GM10248 (cell line): ENCODE measurements at regions not wholly inside any gene's neighbourhood (a gene's known extent, or its start where the extent isn't known, plus 50 kb on each side); places are given as distances from the start of the nearest gene placed in this dataset.

Experiments used
- CTCF ChIA-PET: fragments of 300-600 bp; sonication (Branson Sonifier 250); formaldehyde crosslinking; extraction: SDS; loops from one replicate; lab custom pipeline; 2021; ENCODE audit warnings: antibody characterized with exemption; lab: Yijun Ruan, JAX
- POLR2A ChIA-PET: fragments of 350-650 bp; sonication (Branson Sonifier 250); formaldehyde crosslinking; extraction: SDS; loops from one replicate; lab custom pipeline; 2020; ENCODE audit warnings: antibody characterized with exemption; lab: Yijun Ruan, JAX
- DNase-seq: peaks from one replicate; pipeline ENCODE4 v3.0.0; 2012; ENCODE audit errors: extremely low spot score
- CTCF ChIP-seq: IDR thresholded peaks from 2 replicates; pipeline ENCODE4 v1.5.1; 2012; ENCODE audit warnings: mild to moderate bottlenecking, low read depth; ENCODE audit errors: extremely low read depth, missing control alignments, control extremely low read depth

GRCh38 chr1:5490635-5491034 lies 501.6 kb downstream of the NPHP4 start:
- POLR2A ChIA-PET = no interaction called here
- CTCF ChIA-PET = no interaction called here
- no peak for DNase-seq
- no peak for TF ChIP-seq CTCF

GRCh38 chr1:5488448-5488847 lies 503.8 kb downstream of the NPHP4 start:
- no peak for DNase-seq
- CTCF ChIA-PET = interaction anchor here (1.1 kb wide), 1 partner anchor 26 kb away, joined by 3 read pairs; no protein-coding TSS in a partner anchor
- TF ChIP-seq CTCF = no peak
- POLR2A ChIA-PET = no interaction called here

GRCh38 chr1:5485968-5486696 lies 506.1 kb downstream of the NPHP4 start:
- TF ChIP-seq CTCF = no peak
- ChIA-PET CTCF (interaction anchor here (1.0 to 1.1 kb wide), 2 partner anchors 24 to 29 kb away, joined by 3 to 4 read pairs; no protein-coding TSS in a partner anchor), POLR2A (no interaction called here)
- DNase-seq = no peak

- POLR2A ChIA-PET = no interaction called here
- CTCF ChIA-PET = interaction anchor here (1.1 kb wide), 1 partner anchor 25 kb away, joined by 4 read pairs; no protein-coding TSS in a partner anchor
- no peak for DNase-seq
- TF ChIP-seq CTCF = no peak
Measured at GRCh38 chr1:5485436-5485835, 506.8 kb downstream of the NPHP4 start.

GRCh38 chr1:5484451-5485165 lies 507.6 kb downstream of the NPHP4 start:
- POLR2A ChIA-PET = no interaction called here
- CTCF ChIA-PET = interaction anchor here (1.6 kb wide), 1 partner anchor 30 kb away, joined by 3 read pairs; no protein-coding TSS in a partner anchor
- TF ChIP-seq CTCF = no peak
- no peak for DNase-seq

GRCh38 chr1:5481889-5482288 lies 510.3 kb downstream of the NPHP4 start:
- POLR2A ChIA-PET = no interaction called here

More at GRCh38 chr1:5481889-5482288, 510.3 kb downstream of the NPHP4 start:
- CTCF ChIA-PET = no interaction called here
- TF ChIP-seq CTCF = peak; percentile 12
- no peak for DNase-seq
